Gastrocnemius medialis (tissue), 4 donors: ENCODE measurements at regions not wholly inside any gene's neighbourhood (a gene's known extent, or its start where the extent isn't known, plus 50 kb on each side); places are given as distances from the start of the nearest gene placed in this dataset.
A peak's percentile ranks its signal among the peaks of the same experiment; 100 is the strongest.

Experiments used
- ATAC-seq, 2 donors: fragments of 150-250 bp; one replicate each; pipeline ENCODE4 v1.9.1; 2016
- DNase-seq, 2 donors: peaks; one replicate each; pipeline ENCODE4 v3.0.0-alpha.2; 2019
- H3K27ac ChIP-seq, 4 donors: fragments of 200-600 bp; sonication (generic); 1 replicate in 1 of 4; 2 replicates in 3 of 4; pipeline ENCODE4 v1.5.1; 2016 to 2018; ENCODE audit warnings: mild to moderate bottlenecking in 2 of 4, moderate library complexity in 1 of 4
- H3K27me3 ChIP-seq, 3 donors: fragments of 200-600 bp; sonication (generic) in 2 of 3; 1 replicate in 1 of 3; 2 replicates in 2 of 3; pipeline versions ENCODE4 v1.5.1 to v1.6.0; 2016 to 2019; ENCODE audit warnings: mild to moderate bottlenecking in 1 of 3, moderate library complexity in 1 of 3
- H3K36me3 ChIP-seq, 2 donors: fragments of 200-600 bp; sonication (generic) in 1 of 2; one replicate each; pipeline ENCODE4 v1.5.1; 2017 to 2018
- H3K4me1 ChIP-seq, 2 donors: fragments of 200-600 bp; sonication (generic) in 1 of 2; one replicate each; pipeline ENCODE4 v1.5.1; 2016 to 2017; ENCODE audit warnings: mild to moderate bottlenecking in 2 of 2
- H3K4me3 ChIP-seq, 4 donors: fragments of 200-600 bp; sonication (generic) in 3 of 4; 1 replicate in 1 of 4; 2 replicates in 3 of 4; pipeline ENCODE4 v1.5.1; 2016 to 2019; ENCODE audit warnings: mild to moderate bottlenecking in 2 of 4
- H3K9me3 ChIP-seq, 3 donors: fragments of 200-600 bp; sonication (generic) in 2 of 3; 1 replicate in 1 of 3; 2 replicates in 2 of 3; pipeline ENCODE4 v1.5.1; 2016 to 2019
- POLR2A ChIP-seq, 2 donors: fragments of 450-650 bp; IDR thresholded peaks; one replicate each; pipeline ENCODE4 v1.6.1; 2017; ENCODE audit warnings: antibody characterized with exemption in 2 of 2, mild to moderate bottlenecking in 2 of 2, moderate library complexity in 2 of 2
- in situ Hi-C, 4 donors: fragments of 200-750 bp; cut with MboI; loops; one replicate each; pipeline versions ENCODE4 v1.15.0 to v1.8.0; 2017; ENCODE audit warnings: low sequenced_read_pairs in 4 of 4
- intact Hi-C: fragments of 100-400 bp; cut with DNase I; formaldehyde crosslinking; loops from one replicate; pipeline ENCODE4 v1.15.1; 2023; ENCODE audit warnings: low total_unique reads
- TF ChIP-seq, protein P1 (sequence below), 5 experiments: fragments of 450-650 bp in 3 of 5; fragments of 200-600 bp in 2 of 5; sonication (generic) in 2 of 5; IDR thresholded peaks in 4 of 5; conservative IDR thresholded peaks in 1 of 5; 1 replicate in 4 of 5; 2 replicates in 1 of 5; pipeline ENCODE4 v1.5.1; 2016 to 2019; ENCODE audit warnings: antibody characterized with exemption in 5 of 5, mild to moderate bottlenecking in 3 of 5, moderate library complexity in 3 of 5

DNA sequence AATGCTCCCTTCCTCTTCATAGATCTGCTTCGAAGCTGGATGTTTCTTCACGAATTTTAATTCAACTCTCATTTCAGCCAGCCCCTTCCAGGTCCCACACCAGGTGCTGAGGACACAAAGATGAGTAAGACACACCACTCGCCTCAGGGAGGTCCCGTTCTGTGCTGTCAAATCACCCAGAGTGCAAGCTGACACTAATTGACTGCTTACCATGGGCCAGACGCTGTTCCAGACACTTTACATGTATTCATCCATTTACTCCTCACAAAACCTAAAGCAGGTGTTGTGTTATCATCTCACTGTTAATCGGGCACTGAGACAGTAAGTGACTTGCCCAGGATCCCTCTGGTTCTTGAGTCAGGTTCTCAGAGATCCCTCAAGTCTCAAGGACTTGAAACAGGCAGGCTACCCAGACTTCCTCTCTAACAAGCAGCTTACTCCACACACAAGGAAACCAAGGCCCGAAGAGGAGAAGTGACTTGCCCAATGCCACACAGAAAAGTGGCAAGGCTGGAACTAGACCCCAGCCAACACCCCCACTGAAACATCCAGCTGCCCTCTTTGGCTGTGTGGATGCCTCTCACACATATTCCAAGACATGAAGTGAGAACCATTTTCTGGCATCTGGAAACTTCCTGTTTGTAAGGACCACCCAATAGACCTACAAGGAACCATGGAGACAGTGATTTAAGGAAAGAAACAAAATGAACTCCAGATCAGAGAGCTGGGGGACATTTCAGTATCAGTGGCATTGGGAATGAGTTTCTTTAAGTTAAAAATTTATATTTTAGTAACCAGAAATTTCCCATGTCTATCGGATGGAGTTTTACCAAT is 174.5 kb downstream of the CDC5L start:
- no peak overlapping the region for H3K4me3 ChIP-seq
- DNase-seq = no peak
- ATAC-seq = no peak
- no peaks in the 10 kb centered on the region for H3K9me3 ChIP-seq
- peaks cover 2 to 7% (median 6%) of the 10 kb centered on the region in 3 donors for H3K27me3 ChIP-seq
- in situ Hi-C loops = no loop called here
- intact Hi-C loops = no loop called here
- H3K36me3 ChIP-seq = no peaks in the 10 kb centered on the region
- TF ChIP-seq, protein P1, sequence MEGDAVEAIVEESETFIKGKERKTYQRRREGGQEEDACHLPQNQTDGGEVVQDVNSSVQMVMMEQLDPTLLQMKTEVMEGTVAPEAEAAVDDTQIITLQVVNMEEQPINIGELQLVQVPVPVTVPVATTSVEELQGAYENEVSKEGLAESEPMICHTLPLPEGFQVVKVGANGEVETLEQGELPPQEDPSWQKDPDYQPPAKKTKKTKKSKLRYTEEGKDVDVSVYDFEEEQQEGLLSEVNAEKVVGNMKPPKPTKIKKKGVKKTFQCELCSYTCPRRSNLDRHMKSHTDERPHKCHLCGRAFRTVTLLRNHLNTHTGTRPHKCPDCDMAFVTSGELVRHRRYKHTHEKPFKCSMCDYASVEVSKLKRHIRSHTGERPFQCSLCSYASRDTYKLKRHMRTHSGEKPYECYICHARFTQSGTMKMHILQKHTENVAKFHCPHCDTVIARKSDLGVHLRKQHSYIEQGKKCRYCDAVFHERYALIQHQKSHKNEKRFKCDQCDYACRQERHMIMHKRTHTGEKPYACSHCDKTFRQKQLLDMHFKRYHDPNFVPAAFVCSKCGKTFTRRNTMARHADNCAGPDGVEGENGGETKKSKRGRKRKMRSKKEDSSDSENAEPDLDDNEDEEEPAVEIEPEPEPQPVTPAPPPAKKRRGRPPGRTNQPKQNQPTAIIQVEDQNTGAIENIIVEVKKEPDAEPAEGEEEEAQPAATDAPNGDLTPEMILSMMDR (IDR thresholded peaks at IDR 0.05 in 4 of 5, conservative IDR thresholded peaks at IDR 0.05 in 1 of 5) = no peak
- TF ChIP-seq POLR2A (IDR thresholded peaks at IDR 0.05) = no peak
- H3K4me1 ChIP-seq = peaks cover 6 to 13% of the 10 kb centered on the region in 2 donors
- no peak overlapping the region for H3K27ac ChIP-seq

DNA sequence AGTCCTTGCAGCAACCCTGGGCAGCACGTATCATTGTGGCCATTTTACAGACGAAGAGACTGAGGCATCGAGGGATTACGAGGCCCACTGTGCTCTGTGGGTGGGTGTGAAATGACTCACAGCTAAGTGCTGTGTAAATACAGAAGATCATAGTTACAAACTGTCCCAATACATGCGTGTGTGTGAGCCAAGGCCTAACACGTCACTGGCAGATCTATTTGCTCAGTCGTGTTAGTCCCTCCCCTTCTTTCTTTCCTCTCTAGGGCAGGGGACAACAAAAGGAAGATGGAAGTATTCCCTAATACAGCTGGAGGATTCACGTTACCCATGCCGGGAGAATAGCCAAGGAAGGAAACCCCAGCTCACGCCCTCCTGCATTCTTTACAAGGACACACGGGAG is 175.9 kb downstream of the CDC5L start:
- Histone ChIP-seq H3K4me3 (no peak overlapping the region), H3K27ac (no peak overlapping the region), H3K4me1 (peaks cover 6 to 13% of the 10 kb centered on the region in 2 donors), H3K36me3 (no peaks in the 10 kb centered on the region), H3K27me3 (peaks cover 2 to 7% (median 6%) of the 10 kb centered on the region in 3 donors), H3K9me3 (no peaks in the 10 kb centered on the region)
- in situ Hi-C loops (no loop called here), intact Hi-C loops (no loop called here)
- ATAC-seq (peak; percentile 14 to 30), DNase-seq (no peak)
- TF ChIP-seq POLR2A (IDR thresholded peaks at IDR 0.05) = no peak
- TF ChIP-seq, protein P1 (IDR thresholded peaks at IDR 0.05 in 4 of 5, conservative IDR thresholded peaks at IDR 0.05 in 1 of 5) = no peak

DNA sequence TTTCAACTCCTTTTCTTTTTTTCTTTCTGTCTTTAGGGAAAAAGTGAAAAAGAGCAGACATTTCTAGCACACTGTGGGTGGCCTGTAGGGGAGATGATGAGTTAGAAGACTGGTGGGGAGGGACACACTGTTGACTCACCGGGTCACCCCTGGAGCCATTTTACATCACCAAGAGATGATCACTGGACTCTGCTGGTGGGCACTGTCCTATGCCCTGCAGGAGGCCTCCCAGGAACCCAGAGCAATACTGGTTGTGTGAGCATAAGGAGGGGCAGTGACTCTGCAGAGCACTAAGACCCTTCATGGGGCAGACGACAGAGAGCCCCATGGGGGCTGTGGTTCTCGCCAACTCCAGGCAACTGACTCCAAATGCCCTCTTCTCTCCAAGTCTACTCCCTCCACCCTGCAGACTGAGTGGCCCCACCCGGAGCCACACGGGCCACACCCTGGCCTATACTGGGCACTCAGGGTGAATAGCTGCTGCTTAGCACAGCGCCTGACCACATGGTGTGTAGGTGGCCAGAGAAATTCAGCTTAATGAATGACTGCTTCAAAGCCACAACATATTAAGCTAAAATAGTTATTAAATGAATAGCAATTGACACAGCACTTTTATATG is 177.5 kb downstream of the CDC5L start:
- intact Hi-C loops = no loop called here
- in situ Hi-C loops = no loop called here
- H3K27me3 ChIP-seq = peaks cover 0 to 7% (median 6%) of the 10 kb centered on the region in 3 donors
- no peak for DNase-seq
- no peaks in the 10 kb centered on the region for H3K9me3 ChIP-seq
- H3K36me3 ChIP-seq = no peaks in the 10 kb centered on the region
- TF ChIP-seq, protein P1 (IDR thresholded peaks at IDR 0.05 in 4 of 5, conservative IDR thresholded peaks at IDR 0.05 in 1 of 5) = no peak
- no peak for TF ChIP-seq POLR2A (IDR thresholded peaks at IDR 0.05)
- no peak overlapping the region for H3K27ac ChIP-seq
- peaks cover 6 to 13% of the 10 kb centered on the region in 2 donors for H3K4me1 ChIP-seq
- H3K4me3 ChIP-seq = no peak overlapping the region
- ATAC-seq = no peak

DNA sequence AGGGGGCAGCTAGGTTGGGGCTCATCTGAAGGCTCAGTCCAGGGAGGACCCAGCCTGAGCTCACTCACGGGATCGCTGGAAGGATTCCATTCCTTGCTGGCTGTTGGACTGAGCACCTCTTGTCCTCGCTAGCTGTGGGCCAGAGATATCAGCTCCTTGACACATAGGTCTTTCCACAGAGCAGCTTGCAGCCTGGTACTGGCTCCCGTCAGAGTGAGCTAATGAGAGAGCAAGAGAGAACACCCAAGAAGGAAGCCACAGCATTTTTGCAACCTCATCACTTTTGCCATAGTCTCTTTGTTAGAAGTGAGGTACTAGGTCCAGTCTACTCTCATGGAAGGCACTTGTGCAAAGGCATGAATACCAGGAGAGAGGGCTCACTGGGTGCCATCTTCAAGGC is 179.9 kb downstream of the CDC5L start:
- ATAC-seq (no peak), DNase-seq (peak in 1 of 2 donors; percentile 24)
- no peak for TF ChIP-seq POLR2A (IDR thresholded peaks at IDR 0.05)
- TF ChIP-seq, protein P1 (IDR thresholded peaks at IDR 0.05 in 4 of 5, conservative IDR thresholded peaks at IDR 0.05 in 1 of 5) = no peak
- no peaks in the 10 kb centered on the region for H3K9me3 ChIP-seq
- in situ Hi-C loops = no loop called here
- intact Hi-C loops = no loop called here
- peaks cover 0 to 6% of the 10 kb centered on the region in 2 donors for H3K4me1 ChIP-seq
- H3K27ac ChIP-seq = no peak overlapping the region
- no peaks in the 10 kb centered on the region for H3K36me3 ChIP-seq
- no peaks in the 10 kb centered on the region for H3K27me3 ChIP-seq
- H3K4me3 ChIP-seq = no peak overlapping the region
